DND-41 (cell line): ENCODE measurements at regions not wholly inside any gene's neighbourhood (a gene's known extent, or its start where the extent isn't known, plus 50 kb on each side); places are given as distances from the start of the nearest gene placed in this dataset.

Experiments
- CTCF ChIP-seq: IDR thresholded peaks from 2 replicates; pipeline ENCODE4 v1.5.1; 2012; ENCODE audit warnings: borderline replicate concordance, low read length, moderate library complexity, mild to moderate bottlenecking; ENCODE audit not compliant: poor library complexity, severe bottlenecking; ENCODE audit errors: extremely low read depth
- EZH2 ChIP-seq: IDR thresholded peaks from 3 replicates; pipeline ENCODE4 v1.6.1; 2012; ENCODE audit warnings: borderline replicate concordance, low read depth, mild to moderate bottlenecking, moderate library complexity, low read length, inconsistent platforms; ENCODE audit not compliant: severe bottlenecking

DNA sequence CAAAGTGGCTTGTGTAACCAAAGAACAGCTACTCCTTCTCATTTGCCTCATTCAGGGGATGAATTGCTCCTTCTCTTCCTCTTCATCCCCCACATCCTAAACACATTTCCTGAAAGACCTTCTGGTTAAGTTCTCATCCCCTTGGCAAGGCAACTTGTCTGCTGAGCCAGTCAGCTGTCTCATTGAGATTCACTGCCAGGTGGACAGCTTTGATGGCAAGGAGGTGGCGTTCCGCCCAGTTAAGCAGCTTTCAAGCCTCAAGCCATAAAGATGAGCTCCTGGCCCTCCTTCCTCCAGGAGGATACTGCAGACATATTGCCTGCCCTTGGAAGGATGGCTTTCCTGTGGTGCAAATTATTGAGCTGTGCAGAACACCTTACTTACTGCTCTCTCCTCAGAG, 448.6 kb upstream of the MPDZ start:
- TF ChIP-seq CTCF (no peak), EZH2 (no peak)
